ENCODE measurements at regions not wholly inside any gene's neighbourhood (a gene's known extent, or its start where the extent isn't known, plus 50 kb on each side); places are given as distances from the start of the nearest gene placed in this dataset.
"Not testable (repeated sequence)": the region's sequence is repeated elsewhere in the genome, so short reads cannot be mapped to it uniquely, and the experiment has no call there.

- no peak for DNase-seq
These were observed 210.2 kb upstream of the ISL1 start for GRCh38 chr5:51172903-51173626.

- DNase-seq: no peak
These were observed 201.9 kb upstream of the ISL1 start for GRCh38 chr5:51181208-51181894.

DNA sequence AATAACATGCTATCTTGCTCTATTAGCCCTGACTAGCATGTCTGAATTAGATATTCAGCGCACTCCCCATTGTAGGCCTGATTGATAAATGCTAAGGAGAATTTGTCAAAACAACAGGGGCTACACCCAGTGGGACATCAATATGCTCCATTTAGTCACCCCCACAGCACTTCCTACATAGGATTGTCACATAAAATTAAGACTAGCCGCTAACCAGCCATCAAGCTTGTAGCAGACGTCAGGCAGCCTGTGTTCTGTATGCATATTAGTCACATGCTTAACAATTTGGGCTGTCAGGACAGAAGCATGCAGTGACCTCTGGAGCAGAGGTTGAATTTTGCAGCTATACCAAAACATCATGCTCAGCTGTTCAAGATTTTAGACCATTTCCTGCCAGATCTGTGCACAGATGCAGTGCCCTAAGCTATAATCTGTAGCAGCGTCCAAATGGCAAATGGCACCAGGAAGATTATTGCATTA, 197.4 kb upstream of the ISL1 start:
- no peak for DNase-seq

DNA sequence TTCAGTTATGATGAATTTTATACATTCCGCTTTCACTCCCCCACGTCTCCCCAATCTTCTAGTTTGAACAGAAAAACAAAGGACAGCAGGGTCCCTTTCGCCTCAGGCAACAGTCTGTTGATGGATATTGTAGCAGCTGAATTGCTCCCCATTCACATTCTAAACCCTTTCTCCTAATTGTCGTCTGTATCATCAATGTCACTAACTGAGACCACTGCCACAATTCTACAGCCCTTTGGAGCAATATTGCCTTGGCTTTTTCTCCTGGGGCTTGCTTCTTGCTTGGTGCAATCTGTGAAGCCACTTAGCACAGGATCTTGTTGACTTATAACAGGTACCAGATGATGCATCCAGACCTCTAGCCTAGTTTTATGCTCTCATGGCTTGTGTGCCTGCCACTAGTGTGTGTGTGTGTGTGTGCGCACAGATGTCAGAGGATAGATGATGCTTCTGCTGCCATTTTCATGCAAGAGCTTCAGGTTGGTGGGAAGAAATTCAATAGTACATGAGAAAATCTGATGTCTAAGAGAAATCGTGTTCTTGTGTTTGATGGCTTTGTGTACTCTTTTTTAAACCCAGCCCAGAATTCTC, 195.2 kb upstream of the ISL1 start:
- DNase-seq: no peak

- no peak for DNase-seq
These were observed 188.6 kb upstream of the ISL1 start for GRCh38 chr5:51194671-51195070.

DNA sequence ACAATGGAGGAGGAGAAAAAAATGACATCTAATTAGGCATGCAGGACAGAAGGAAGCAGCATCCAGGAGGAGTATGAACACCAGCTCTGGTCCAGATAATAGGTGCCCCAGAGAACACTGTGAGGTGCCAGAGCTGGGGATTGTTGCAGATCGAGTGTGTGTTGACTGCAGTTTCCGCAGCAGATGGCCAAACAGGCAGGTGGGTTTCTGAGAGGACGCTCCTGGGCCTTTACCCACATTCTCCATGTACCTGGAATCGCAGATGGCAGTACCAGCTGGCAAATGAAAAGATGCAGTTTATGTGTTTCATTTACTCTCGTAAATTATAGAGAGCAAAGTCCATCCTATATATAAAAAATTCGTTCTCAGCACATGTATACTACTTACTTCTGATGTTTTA, 182.2 kb upstream of the ISL1 start:
- DNase-seq: no peak

DNA sequence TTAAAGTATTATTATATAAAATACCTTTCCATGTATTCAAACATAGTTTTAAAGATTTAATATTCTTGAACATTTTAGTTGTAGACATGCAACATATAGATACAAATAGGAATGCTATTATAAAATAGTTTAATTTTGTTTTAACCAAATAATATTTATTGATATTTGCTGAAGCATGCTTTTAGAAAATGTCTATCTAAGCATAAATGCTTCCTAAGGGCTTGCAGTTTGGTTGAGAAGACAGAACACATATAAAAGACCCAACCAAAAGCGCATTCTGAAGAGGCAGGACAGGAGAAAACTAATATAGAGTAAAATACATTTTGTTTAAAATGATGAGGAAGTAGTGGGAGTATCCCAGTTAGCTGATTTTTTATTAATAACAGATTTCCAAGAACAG, 181.5 kb upstream of the ISL1 start:
- DNase-seq: no peak

DNA sequence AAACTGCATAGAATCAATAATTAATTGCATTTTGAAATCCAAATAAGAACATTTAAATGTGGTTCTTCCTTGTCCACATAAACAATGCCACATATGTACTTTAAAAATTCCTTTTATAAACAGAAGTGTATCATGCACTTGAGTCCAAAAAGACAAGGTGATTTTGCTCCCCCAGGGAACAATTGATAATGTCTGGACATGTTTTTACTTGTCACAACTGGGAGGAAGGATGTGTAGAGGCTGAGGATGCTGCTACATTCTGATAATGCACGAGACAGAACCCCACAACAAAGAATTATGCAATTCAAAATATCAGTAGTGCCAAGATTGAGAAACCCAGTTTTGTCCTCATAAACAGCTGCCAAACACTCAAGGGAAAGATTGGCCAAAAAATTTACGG, 181.1 kb upstream of the ISL1 start:
- no peak for DNase-seq

- DNase-seq: no peak
These were observed 179.7 kb upstream of the ISL1 start for GRCh38 chr5:51203598-51203997.

- no peak for DNase-seq
These were observed 175.0 kb upstream of the ISL1 start for GRCh38 chr5:51208296-51208695.

DNA sequence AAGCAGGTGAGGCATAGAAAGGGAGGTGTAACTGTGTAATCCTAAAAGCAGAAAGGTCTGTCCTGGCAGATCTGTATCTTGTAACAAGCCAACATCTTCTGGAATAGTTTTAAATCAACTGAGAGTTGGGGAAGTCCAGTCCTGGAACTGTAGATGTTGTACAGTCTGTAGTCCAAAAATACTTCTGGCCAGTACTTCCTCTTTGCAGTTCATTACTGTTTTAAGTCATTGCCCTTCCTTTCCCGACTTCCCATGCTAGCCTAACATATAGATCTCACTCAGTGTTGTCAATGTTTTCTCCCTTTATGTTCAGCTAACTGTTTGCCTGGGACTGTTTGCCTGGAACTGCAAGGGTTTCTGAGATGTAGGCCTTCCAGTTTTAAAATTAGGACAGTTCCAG, 168.5 kb upstream of the ISL1 start:
- DNase-seq: peak; percentile 17

DNA sequence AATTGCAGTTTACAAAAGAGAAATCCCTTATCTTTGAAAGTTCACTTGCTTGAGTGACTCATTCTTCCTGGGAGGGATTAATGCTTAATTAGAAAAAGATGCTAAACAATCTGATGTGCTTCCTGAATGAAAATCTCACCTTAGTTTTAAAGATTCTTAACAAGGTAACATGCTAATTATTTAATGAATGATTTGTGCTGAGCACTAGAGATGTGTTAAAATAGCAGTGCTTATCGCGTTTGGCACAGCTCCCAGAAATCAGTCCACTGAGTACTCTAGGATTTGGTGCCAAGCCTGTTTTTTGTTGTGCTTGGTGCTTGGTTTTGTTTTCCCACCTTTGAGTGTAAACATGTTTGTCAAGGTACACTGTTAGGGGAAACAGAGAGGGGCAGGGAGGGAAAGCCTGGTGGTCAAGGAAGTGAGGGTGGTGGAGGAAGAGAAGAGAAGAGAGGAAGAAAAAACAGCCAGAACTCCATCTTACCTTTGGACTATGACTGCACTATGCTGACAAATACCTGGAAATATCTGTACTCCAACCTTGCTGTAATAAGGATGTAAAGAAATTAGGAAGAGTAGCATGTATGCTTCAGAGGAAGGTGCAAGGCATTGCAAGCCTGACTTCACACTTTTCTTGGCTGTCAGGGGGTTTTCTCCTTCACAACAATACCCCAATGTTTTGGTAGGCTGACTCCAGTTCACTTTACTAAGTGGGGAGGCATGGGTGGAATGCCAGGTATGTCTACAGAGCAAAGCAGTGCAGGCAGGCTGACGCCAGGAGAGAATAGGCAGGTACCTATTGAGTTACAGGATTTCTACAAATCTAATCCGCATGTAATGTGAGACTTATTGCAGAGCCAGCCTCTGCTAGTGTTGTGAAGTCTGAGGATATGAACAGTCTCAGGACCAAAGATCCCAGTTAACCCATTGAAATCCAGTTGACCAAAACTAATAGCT, 157.2 kb upstream of the ISL1 start:
- DNase-seq: no peak

- no peak for DNase-seq
These were observed 155.2 kb upstream of the ISL1 start for GRCh38 chr5:51227963-51228470.

DNA sequence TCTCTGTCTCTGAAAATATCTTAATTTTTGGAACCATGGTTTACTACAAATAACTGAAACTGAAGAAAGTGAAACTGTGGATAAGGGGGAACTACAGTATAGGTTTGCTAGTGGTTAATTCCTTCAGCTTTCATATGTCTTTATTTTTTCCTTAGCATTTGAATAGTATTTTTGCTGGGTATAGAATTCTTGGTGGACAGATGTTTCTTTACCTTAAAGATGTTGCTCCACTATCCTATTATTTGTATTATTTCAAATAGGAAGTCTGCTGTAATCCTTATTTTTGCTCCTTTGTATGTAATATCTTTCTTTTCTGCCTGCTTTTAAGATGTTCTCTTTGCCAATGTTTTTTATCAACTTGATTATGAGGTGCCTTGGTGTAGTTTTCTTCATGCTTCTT, 152.9 kb upstream of the ISL1 start:
- no peak for DNase-seq

- no peak for DNase-seq
These were observed 140.8 kb upstream of the ISL1 start for GRCh38 chr5:51242456-51242855.

DNA sequence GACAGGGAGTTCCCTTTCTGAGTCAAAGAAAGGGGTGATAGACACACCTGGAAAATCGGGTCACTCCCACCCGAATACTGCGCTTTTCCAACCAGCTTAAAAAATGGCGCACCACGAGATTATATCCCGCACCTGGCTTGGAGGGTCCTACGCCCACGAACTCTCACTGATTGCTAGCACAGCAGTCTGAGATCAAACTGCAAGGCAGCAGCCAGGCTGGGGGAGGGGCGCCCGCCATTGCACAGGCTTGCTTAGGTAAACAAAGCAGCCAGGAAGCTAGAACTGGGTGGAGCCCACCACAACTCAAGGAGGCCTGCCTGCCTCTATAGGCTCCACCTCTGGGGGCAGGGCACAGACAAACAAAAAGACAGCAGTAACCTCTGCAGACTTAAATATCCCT, 132.3 kb upstream of the ISL1 start:
- DNase-seq: not testable (repeated sequence)

DNA sequence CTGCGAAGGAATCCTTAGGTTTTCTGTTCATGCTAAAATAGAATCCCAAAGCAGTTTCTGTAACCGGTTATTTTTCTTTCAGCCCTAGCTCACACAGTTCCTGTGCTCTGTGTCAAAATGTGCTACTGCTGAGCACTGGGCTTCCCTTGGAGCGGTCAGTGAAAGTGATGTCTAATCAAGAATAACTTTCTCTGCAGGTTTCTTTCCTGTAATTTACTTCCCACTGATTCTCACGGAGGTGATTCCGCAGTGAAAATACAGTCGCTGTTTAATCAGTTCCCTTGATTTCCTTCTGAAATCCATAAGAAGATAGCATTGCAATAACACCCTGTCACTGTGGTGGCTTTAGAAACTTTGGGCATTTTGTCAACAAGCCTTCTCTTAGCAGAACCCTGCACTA, 112.0 kb upstream of the ISL1 start:
- no peak for DNase-seq

DNA sequence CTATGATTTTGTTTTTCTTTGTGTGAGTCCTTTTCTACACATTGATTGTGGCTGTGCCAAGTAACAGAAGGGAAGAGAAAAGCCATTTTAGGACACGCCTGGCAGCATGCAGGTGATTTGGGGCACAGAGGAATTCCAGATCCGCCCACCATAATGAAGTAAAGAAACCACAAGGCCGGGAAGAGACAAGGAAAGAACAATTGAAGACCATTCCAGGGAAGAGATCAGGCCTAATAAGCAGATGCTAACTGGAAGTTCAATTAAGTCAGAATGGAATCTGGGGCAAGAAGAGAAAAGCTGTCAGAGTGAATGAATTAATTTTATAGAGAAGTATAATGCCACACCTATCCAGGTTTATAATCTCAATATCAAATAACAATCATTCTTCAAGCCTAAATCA, 110.2 kb upstream of the ISL1 start:
- DNase-seq: no peak

DNA sequence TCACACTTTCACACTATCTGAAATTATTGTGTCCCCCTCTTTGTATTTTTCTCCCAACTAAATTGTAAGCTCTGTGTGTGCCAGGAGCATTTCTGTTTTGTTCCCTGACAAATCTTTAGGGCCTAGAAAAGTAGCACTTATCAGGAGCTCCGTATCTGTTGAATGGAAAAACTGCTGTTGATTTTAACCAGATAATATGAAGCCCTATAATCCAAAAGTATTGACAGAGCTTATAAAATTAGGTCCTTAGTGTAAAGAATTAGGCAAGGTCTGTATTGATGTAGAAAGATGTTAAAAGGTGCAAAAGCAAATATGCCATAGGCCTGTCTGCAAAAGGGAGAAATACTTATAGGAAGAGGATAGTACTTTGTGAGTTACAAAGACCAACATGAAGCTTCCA, 109.4 kb upstream of the ISL1 start:
- DNase-seq: no peak

DNA sequence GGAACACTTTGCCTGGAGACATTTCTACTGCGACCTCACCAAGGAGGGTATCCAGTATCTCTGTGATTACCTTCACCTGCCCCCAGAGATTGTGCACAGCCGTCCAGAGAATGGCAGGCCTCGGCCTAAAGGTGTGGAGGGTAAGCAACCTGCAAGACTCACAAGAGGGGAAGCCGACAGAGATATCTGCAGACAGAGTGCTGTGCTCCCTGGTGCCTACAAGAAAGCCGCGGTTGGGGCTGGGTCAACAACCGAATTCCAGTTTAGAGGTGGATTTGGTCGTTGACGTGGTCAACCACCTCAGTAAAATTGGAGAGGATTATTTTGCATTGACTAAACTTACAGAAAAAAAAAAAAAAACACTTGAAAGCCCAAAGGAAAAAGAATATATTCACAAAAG, 107.8 kb upstream of the ISL1 start:
- no peak for DNase-seq

DNA sequence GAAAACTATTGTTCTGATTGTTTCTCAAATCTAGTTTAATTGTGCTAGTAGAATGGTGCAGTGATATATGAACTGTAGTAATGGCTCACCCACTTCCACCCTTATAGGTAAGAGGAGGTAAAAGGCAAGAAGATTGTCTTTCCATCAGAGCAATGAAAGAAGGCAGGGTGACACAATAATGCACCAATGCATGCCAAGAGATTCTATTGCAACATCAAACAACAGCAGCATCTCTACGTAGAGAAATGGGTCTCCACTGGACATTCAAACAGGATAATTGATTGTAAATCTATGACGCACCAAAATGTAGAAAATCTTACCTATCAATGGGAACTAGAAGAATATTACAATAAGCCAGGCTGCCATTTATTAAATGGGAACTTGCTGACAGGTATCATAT, 107.0 kb upstream of the ISL1 start:
- DNase-seq: no peak

- no peak for DNase-seq
These were observed 104.7 kb upstream of the ISL1 start for GRCh38 chr5:51278539-51278938.
